K562 (cell line): ENCODE measurements at regions not wholly inside any gene's neighbourhood (a gene's known extent, or its start where the extent isn't known, plus 50 kb on each side); places are given as distances from the start of the nearest gene placed in this dataset.

Experiments used
- CBFA2T2 ChIP-seq: fragments of 450-650 bp; conservative IDR thresholded peaks from 2 replicates; pipeline ENCODE4 v1.6.1; 2017; ENCODE audit warnings: mild to moderate bottlenecking
- ELF4 ChIP-seq: fragments of 450-650 bp; formaldehyde crosslinking; IDR thresholded peaks from 2 replicates; pipeline ENCODE4 v1.4.0; 2022; ENCODE audit warnings: missing genetic modification characterization
- FOXM1 ChIP-seq, 2 experiments: fragments of 450-650 bp in 1 of 2; sonication (generic) in 1 of 2; formaldehyde crosslinking in 1 of 2; IDR thresholded peaks; 2 replicates each; pipeline versions ENCODE4 v1.6.1 to v1.9.0; 2017 to 2022; ENCODE audit warnings: low read depth in 2 of 2, mild to moderate bottlenecking in 2 of 2, missing genetic modification reagents in 1 of 2, moderate library complexity in 1 of 2
- GABPA ChIP-seq: fragments of 200-800 bp; sonication (Bioruptor generic); conservative IDR thresholded peaks from 2 replicates; pipeline ENCODE4 v1.6.1; 2016; ENCODE audit warnings: low read depth, missing genetic modification characterization, missing compliant biosample characterization
- HNRNPUL1 ChIP-seq: fragments of 200-400 bp; formaldehyde crosslinking; IDR thresholded peaks from 2 replicates; pipeline ENCODE4 v1.6.1; 2017; ENCODE audit warnings: low read length
- PRMT5 ChIP-seq: sonication (generic); formaldehyde crosslinking; IDR thresholded peaks from 2 replicates; pipeline ENCODE4 v1.5.0; 2020; ENCODE audit warnings: missing genetic modification reagents
- RBM39 ChIP-seq: fragments of 200-400 bp; formaldehyde crosslinking; optimal IDR thresholded peaks from 2 replicates; pipeline ENCODE3; 2018; ENCODE audit warnings: low read depth, low read length
- TEAD1 ChIP-seq, 2 experiments: fragments of 450-650 bp in 1 of 2; sonication (generic) in 1 of 2; formaldehyde crosslinking; IDR thresholded peaks; 2 replicates each; pipeline versions ENCODE4 v1.4.0 to v1.8.0; 2020 to 2022; ENCODE audit warnings: mild to moderate bottlenecking in 2 of 2, missing genetic modification reagents in 1 of 2
- ZNF395 ChIP-seq: fragments of 200-800 bp; sonication (Bioruptor generic); IDR thresholded peaks from 2 replicates; pipeline ENCODE4 v1.6.1; 2017; ENCODE audit warnings: missing genetic modification characterization, missing compliant biosample characterization
- ZNF445 ChIP-seq: fragments of 250-450 bp; sonication (Bioruptor Pico); IDR thresholded peaks from 2 replicates; pipeline ENCODE4 v1.4.0; 2020; ENCODE audit warnings: low read depth, mild to moderate bottlenecking, moderate library complexity
- ZNF561 ChIP-seq: fragments of 450-650 bp; formaldehyde crosslinking; conservative IDR thresholded peaks from 2 replicates; pipeline ENCODE4 v1.4.0; 2020; ENCODE audit warnings: mild to moderate bottlenecking, moderate library complexity
- ZNF609 ChIP-seq: sonication (generic); formaldehyde crosslinking; IDR thresholded peaks from 2 replicates; pipeline ENCODE4 v1.8.1; 2023; ENCODE audit warnings: missing genetic modification reagents, mild to moderate bottlenecking, borderline replicate concordance

DNA sequence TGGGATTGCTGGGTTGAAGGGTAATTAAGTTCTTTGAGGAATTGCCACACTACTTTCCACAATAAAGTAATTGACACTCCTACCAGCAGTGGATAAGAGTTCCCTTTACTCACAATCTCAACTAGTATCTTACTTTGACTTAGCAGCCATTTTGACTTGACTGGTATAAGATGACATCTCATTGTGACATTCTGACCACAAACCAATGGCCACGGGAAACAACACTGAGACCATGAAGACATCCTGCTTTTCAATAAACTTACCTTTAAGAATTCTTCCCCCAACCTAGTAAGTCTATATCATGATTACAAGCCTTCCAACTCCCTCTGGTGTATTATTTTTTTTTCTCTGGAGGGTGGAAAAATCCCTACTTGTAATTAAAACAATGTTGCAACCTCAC lies 66.9 kb upstream of the WDR1 start (continued):
- TF ChIP-seq ZNF609 = no peak
- TF ChIP-seq ELF4 (CRISPR knock-in tag) = peak; percentile 70
- TF ChIP-seq CBFA2T2 = no peak
- no peak for TF ChIP-seq FOXM1 (IDR thresholded peaks at IDR 0.05; ENCODE audit: low read depth)
- TF ChIP-seq FOXM1 (CRISPR knock-in tag; IDR thresholded peaks at IDR 0.05; ENCODE audit: low read depth) = no peak
- peak; percentile 62; the same call in 1 of the 2 replicates for TF ChIP-seq ZNF561
- TF ChIP-seq TEAD1 (CRISPR knock-in tag; IDR thresholded peaks at IDR 0.05) = peak in 1 of 2 experiments; percentile 90; a peak in 2 of 4 replicates
- TF ChIP-seq HNRNPUL1 = no peak
- TF ChIP-seq RBM39 = no peak
- TF ChIP-seq PRMT5 (CRISPR knock-in tag) = no peak
- TF ChIP-seq ZNF445 (CRISPR knock-in tag) = peak; percentile 75; the same call in 1 of the 2 replicates
- TF ChIP-seq ZNF395 = no peak; the same call in 1 of the 2 replicates
- no peak for TF ChIP-seq GABPA (tag)
